ENCODE measurements at regions not wholly inside any gene's neighbourhood (a gene's known extent, or its start where the extent isn't known, plus 50 kb on each side); places are given as distances from the start of the nearest gene placed in this dataset.

GRCh38 chr10:108187408-108188012 is 1023.0 kb upstream of the SORCS1 start:
- POLR2A ChIA-PET = no interaction called here
- no peak for DNase-seq (ENCODE audit: extremely low spot score)
- CTCF ChIA-PET = interaction anchor here (3.3 kb wide), 1 partner anchor 16 kb away, joined by 18 read pairs; no protein-coding TSS in a partner anchor

GRCh38 chr10:108184114-108184513 is 1019.6 kb upstream of the SORCS1 start:
- TF ChIP-seq, protein P1, sequence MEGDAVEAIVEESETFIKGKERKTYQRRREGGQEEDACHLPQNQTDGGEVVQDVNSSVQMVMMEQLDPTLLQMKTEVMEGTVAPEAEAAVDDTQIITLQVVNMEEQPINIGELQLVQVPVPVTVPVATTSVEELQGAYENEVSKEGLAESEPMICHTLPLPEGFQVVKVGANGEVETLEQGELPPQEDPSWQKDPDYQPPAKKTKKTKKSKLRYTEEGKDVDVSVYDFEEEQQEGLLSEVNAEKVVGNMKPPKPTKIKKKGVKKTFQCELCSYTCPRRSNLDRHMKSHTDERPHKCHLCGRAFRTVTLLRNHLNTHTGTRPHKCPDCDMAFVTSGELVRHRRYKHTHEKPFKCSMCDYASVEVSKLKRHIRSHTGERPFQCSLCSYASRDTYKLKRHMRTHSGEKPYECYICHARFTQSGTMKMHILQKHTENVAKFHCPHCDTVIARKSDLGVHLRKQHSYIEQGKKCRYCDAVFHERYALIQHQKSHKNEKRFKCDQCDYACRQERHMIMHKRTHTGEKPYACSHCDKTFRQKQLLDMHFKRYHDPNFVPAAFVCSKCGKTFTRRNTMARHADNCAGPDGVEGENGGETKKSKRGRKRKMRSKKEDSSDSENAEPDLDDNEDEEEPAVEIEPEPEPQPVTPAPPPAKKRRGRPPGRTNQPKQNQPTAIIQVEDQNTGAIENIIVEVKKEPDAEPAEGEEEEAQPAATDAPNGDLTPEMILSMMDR (IDR thresholded peaks at IDR 0.05; ENCODE audit: control extremely low read depth, extremely low read depth, low read depth, missing control alignments) = no peak
- no peak for DNase-seq (ENCODE audit: extremely low spot score)
- ChIA-PET CTCF (interaction anchor here (1.2 kb wide), 1 partner anchor 19 kb away, joined by 4 read pairs; no protein-coding TSS in a partner anchor), POLR2A (no interaction called here)

More at GRCh38 chr10:108187408-108188012, 1023.0 kb upstream of the SORCS1 start:
- TF ChIP-seq, protein P1 (IDR thresholded peaks at IDR 0.05; ENCODE audit: control extremely low read depth, extremely low read depth, low read depth, missing control alignments) = no peak

GRCh38 chr10:108180878-108181277 is 1016.4 kb upstream of the SORCS1 start:
- ChIA-PET CTCF (no interaction called here), POLR2A (no interaction called here)
- TF ChIP-seq, protein P1 (IDR thresholded peaks at IDR 0.05; ENCODE audit: control extremely low read depth, extremely low read depth, low read depth, missing control alignments) = no peak
- no peak for DNase-seq (ENCODE audit: extremely low spot score)

DNA sequence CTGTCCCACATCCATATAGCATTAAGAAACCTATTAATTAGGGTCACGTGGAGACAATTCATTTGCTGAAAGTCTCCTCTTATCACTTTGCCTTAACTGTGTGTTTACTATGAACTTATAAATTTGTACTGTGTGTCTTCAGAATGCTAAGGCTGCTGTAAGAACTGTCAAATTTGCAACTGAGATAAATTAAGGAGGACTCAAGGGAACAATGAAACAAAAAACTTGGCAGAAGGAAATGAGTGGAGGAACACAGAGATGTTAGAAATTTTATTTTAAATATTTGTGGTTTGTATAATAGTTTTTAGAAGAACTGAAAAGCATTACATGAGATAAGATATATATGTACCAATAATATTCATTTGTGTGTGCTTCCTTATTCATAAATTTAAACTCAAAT is 1005.3 kb upstream of the SORCS1 start:
- no peak for DNase-seq (ENCODE audit: extremely low spot score)
- CTCF ChIA-PET = interaction anchor here (1.3 kb wide), 2 partner anchors 9 to 20 kb away, joined by 3 read pairs; no protein-coding TSS in a partner anchor
- POLR2A ChIA-PET = no interaction called here
- TF ChIP-seq, protein P1 (IDR thresholded peaks at IDR 0.05; ENCODE audit: control extremely low read depth, extremely low read depth, low read depth, missing control alignments) = no peak

DNA sequence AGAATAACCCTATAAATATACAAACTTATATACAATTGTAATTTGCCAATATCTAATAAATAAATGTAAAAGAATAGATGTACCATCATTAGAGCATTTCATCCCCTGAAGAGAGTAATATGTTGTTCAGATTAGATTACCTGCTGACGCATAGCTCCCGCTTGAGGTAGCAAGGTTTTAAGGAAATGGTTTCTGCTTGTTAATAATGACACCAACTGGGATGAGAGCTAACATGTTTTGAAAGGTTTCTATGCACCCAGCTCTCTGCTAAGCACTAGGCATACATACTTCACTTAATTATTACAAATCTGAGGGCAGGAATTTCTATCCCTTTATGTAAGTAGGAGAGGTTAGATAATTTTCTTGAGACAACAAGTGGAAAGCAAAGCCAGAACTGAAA is 1003.3 kb upstream of the SORCS1 start:
- ChIA-PET POLR2A (no interaction called here), CTCF (no interaction called here)
- TF ChIP-seq, protein P1 (IDR thresholded peaks at IDR 0.05; ENCODE audit: control extremely low read depth, extremely low read depth, low read depth, missing control alignments) = no peak
- no peak for DNase-seq (ENCODE audit: extremely low spot score)

DNA sequence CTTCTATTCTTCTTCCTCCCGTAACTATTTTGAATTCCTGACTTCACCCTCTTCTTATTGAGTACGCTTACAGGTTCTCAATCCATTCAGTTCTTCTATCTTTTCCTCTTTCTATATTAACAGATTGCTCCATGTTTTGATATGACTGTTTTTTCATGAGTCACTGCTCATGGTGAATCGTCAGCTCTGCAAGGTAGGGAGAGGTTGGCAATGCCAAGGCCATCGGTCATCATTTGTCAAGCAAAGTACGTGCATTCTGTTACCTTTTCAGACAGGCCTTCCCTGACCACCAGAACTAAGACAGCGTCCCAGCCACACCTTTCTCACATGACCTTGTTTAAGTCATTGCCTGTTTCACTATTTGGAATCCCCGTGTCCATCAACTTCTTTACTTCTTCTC is 1001.9 kb upstream of the SORCS1 start:
- ChIA-PET CTCF (interaction anchor here (1.6 kb wide), 1 partner anchor 11 kb away, joined by 5 read pairs; no protein-coding TSS in a partner anchor), POLR2A (no interaction called here)
- TF ChIP-seq, protein P1 (IDR thresholded peaks at IDR 0.05; ENCODE audit: control extremely low read depth, extremely low read depth, low read depth, missing control alignments) = no peak
- DNase-seq (ENCODE audit: extremely low spot score) = no peak

All from GM10248 (cell line).